GM12878 (cell line): ENCODE measurements at regions not wholly inside any gene's neighbourhood (a gene's known extent, or its start where the extent isn't known, plus 50 kb on each side); places are given as distances from the start of the nearest gene placed in this dataset.

Source experiments
- ATAC-seq: fragments of 200-7000 bp; cut with Tn5 transposase; 3 replicates; pipeline ENCODE4 v1.9.1; 2020; ENCODE audit warnings: mild to moderate bottlenecking, moderate library complexity
- BruUV-seq: library from RNA; stranded (reverse); fragments of 400-500 nt; replicated peaks from 2 replicates; lab custom pipeline; 2021; lab: Mats Ljungman, UMichigan
- CTCF ChIA-PET: fragments of 300-600 bp; sonication (Branson Sonifier 250); formaldehyde crosslinking; extraction: SDS; loops from one replicate; lab custom pipeline; 2021; ENCODE audit warnings: inconsistent platforms; lab: Yijun Ruan, JAX
- POLR2A ChIA-PET: fragments of 350-600 bp; formaldehyde crosslinking; extraction: SDS; loops from one replicate; lab custom pipeline; 2021; ENCODE audit warnings: inconsistent platforms; lab: Charles Lee
- RAD21 ChIA-PET: fragments of 300-600 bp; sonication (Branson Sonifier 250); formaldehyde crosslinking; loops from one replicate; lab custom pipeline; 2023; ENCODE audit warnings: antibody characterized with exemption; ENCODE audit not compliant: unreplicated experiment; lab: Charles Lee
- SMC1A ChIA-PET: fragments of 300-600 bp; sonication (Branson Sonifier 250); formaldehyde crosslinking; loops from one replicate; lab custom pipeline; 2023; ENCODE audit not compliant: unreplicated experiment, uncharacterized antibody; lab: Charles Lee
- DNase-seq: peaks from one replicate; pipeline ENCODE4 v3.0.0-alpha.2; 2011; ENCODE audit warnings: low read depth, low spot score
- FAIRE-seq: peaks from 3 replicates; lab custom pipeline; 2011; peaks lifted over from hg19 to GRCh38; lab: Jason Lieb, UNC
- H2AFZ ChIP-seq: 2 replicates; pipeline ENCODE4 v1.6.0; 2011; ENCODE audit warnings: low read depth, low read length, control low read depth; ENCODE audit not compliant: control insufficient read depth
- H3K27ac ChIP-seq: 2 replicates; pipeline ENCODE4 v1.5.1; 2011; ENCODE audit warnings: control low read depth; ENCODE audit not compliant: control insufficient read depth, insufficient read depth
- H3K27me3 ChIP-seq, 2 experiments: replicated peaks in 1 of 2; 2 replicates each; pipeline versions ENCODE4 v1.6.0 to v1.6.1; 2011; ENCODE audit warnings: low read length in 1 of 2; ENCODE audit not compliant: control insufficient read depth in 2 of 2, insufficient read depth in 2 of 2
- H3K36me3 ChIP-seq, 2 experiments: 2 replicates each; pipeline ENCODE4 v1.5.1; 2011; ENCODE audit warnings: low read length in 1 of 2; ENCODE audit not compliant: control insufficient read depth in 2 of 2, insufficient read depth in 2 of 2
- H3K4me1 ChIP-seq: 2 replicates; pipeline ENCODE4 v1.6.1; 2011; ENCODE audit warnings: mild to moderate bottlenecking, low read length, moderate library complexity, mixed read lengths; ENCODE audit not compliant: control insufficient read depth, insufficient read depth
- H3K4me2 ChIP-seq: 2 replicates; pipeline ENCODE4 v1.6.0; 2011; ENCODE audit warnings: control low read depth; ENCODE audit not compliant: control insufficient read depth, insufficient read depth
- H3K4me3 ChIP-seq: fragments of 200-600 bp; sonication (generic); 2 replicates; pipeline ENCODE4 v1.5.1; 2016
- H3K79me2 ChIP-seq: 2 replicates; pipeline ENCODE4 v1.6.0; 2011; ENCODE audit warnings: low read length; ENCODE audit not compliant: control insufficient read depth, insufficient read depth
- H3K9ac ChIP-seq: 2 replicates; pipeline ENCODE4 v1.8.0; 2011; ENCODE audit warnings: low read length, control low read depth, mixed read lengths; ENCODE audit not compliant: control insufficient read depth, insufficient read depth
- H3K9me3 ChIP-seq: replicated peaks from 3 replicates; pipeline ENCODE4 v1.5.1; 2011; ENCODE audit warnings: mild to moderate bottlenecking, low read length; ENCODE audit not compliant: control insufficient read depth, insufficient read depth
- H4K20me1 ChIP-seq: 2 replicates; pipeline ENCODE4 v1.6.0; 2011; ENCODE audit not compliant: control insufficient read depth, insufficient read depth
- CBX3 ChIP-seq: fragments of 200-600 bp; sonication (generic); IDR thresholded peaks from 2 replicates; pipeline ENCODE4 v1.6.1; 2016; ENCODE audit warnings: low read depth, borderline replicate concordance
- CHD1 ChIP-seq: IDR thresholded peaks from 2 replicates; pipeline ENCODE4 v1.6.1; 2012; ENCODE audit warnings: low read depth, low read length, improper control_type of control experiment
- ESRRA ChIP-seq: IDR thresholded peaks from 2 replicates; pipeline ENCODE4 v1.6.1; 2012; ENCODE audit warnings: mild to moderate bottlenecking, low read length, improper control_type of control experiment
- GATAD2B ChIP-seq: fragments of 450-650 bp; conservative IDR thresholded peaks from 2 replicates; pipeline ENCODE4 v1.6.1; 2017; ENCODE audit warnings: low read depth, mild to moderate bottlenecking, moderate library complexity
- HDAC2 ChIP-seq: fragments of 200-600 bp; sonication (generic); IDR thresholded peaks from 2 replicates; pipeline ENCODE4 v1.6.1; 2017
- MEF2A ChIP-seq: IDR thresholded peaks from 2 replicates; pipeline ENCODE4 v1.6.1; 2011; ENCODE audit warnings: low read depth, mild to moderate bottlenecking, low read length, moderate library complexity; ENCODE audit not compliant: insufficient read depth
- NFYA ChIP-seq: IDR thresholded peaks from 2 replicates; pipeline ENCODE4 v1.6.1; 2011; ENCODE audit warnings: low read depth, mild to moderate bottlenecking, low read length, improper control_type of control experiment, borderline replicate concordance
- NFYB ChIP-seq: IDR thresholded peaks from 2 replicates; pipeline ENCODE4 v1.6.1; 2011; ENCODE audit warnings: low read depth, mild to moderate bottlenecking, low read length, improper control_type of control experiment, moderate library complexity; ENCODE audit not compliant: insufficient read depth
- NR2C2 ChIP-seq: IDR thresholded peaks from 2 replicates; pipeline ENCODE4 v1.6.1; 2011; ENCODE audit warnings: borderline replicate concordance, low read depth; ENCODE audit not compliant: control insufficient read depth, insufficient read length
- PML ChIP-seq: IDR thresholded peaks from 2 replicates; pipeline ENCODE4 v1.6.1; 2012; ENCODE audit warnings: low read length, inconsistent platforms
- SMC3 ChIP-seq: IDR thresholded peaks from 2 replicates; pipeline ENCODE4 v1.6.1; 2011; ENCODE audit warnings: low read length, improper control_type of control experiment, borderline replicate concordance
- SREBF1 ChIP-seq: IDR thresholded peaks from 2 replicates; pipeline ENCODE4 v1.6.1; 2012; ENCODE audit warnings: mild to moderate bottlenecking, low read length
- SREBF2 ChIP-seq: IDR thresholded peaks from 2 replicates; pipeline ENCODE4 v1.6.1; 2012; ENCODE audit warnings: mild to moderate bottlenecking, low read length
- TAF1 ChIP-seq: IDR thresholded peaks from 2 replicates; pipeline ENCODE4 v1.6.1; 2011; ENCODE audit warnings: mild to moderate bottlenecking, low read depth, low read length, borderline replicate concordance
- ZZZ3 ChIP-seq: IDR thresholded peaks from 2 replicates; pipeline ENCODE4 v1.6.1; 2011; ENCODE audit warnings: low read depth; ENCODE audit not compliant: control insufficient read depth, insufficient read length
- WGBS: methylation state at CpG from one replicate; pipeline ENCODE4 v1.1.6; 2016; ENCODE audit warnings: low lambda C conversion rate; ENCODE audit not compliant: insufficient replicate concordance, insufficient coverage; ENCODE audit errors: missing lambda C conversion rate; 5-methylcytosine and 5-hydroxymethylcytosine counted together
- in situ Hi-C: fragments of 300-500 bp; cut with MboI; formaldehyde crosslinking; loops from 9 replicates; pipeline ENCODE4 v1.14.3; 2018; ENCODE audit warnings: mixed read lengths
- intact Hi-C: fragments of 100-400 bp; cut with micrococcal nuclease; formaldehyde crosslinking; loops from one replicate; pipeline ENCODE4 v1.14.2; 2022; ENCODE audit not compliant: unreplicated experiment
- TF ChIP-seq, protein P1 (sequence below): fragments of 450-650 bp; conservative IDR thresholded peaks from 2 replicates; pipeline ENCODE4 v1.6.1; 2017; ENCODE audit warnings: mild to moderate bottlenecking, moderate library complexity
- TF ChIP-seq, protein P2 (sequence below): fragments of 450-650 bp; IDR thresholded peaks from 2 replicates; pipeline ENCODE4 v1.6.1; 2018; ENCODE audit warnings: borderline replicate concordance, mild to moderate bottlenecking; ENCODE audit not compliant: partially characterized antibody
- TF ChIP-seq, protein P3 (sequence below): fragments of 150-350 bp; IDR thresholded peaks from 2 replicates; pipeline ENCODE4 v1.6.1; 2014; ENCODE audit warnings: mild to moderate bottlenecking, low read depth, low read length

DNA sequence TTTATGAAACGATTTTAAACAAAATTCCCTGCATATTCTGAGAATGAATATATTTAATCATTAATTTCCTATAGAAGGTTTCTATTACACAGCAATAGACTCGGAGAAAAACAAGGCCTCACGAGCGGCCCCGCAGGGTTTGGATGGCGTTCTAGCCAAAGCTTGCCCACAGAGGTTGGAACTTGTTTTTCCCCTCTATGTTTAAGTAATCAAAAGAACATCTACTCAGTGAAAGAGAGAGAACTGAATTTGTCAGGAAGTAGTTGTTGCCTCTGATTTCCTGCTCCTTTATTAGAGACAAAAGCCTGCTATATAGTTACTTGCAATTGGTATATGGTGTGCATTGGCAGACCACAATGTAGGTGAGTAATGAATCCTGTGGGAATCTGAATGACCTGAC, 82.1 kb upstream of the HEY2 start:
- no peak overlapping the region for H3K4me2 ChIP-seq
- FAIRE-seq (no peak), DNase-seq (no peak), ATAC-seq (no peak)
- no peak overlapping the region for H3K4me3 ChIP-seq
- H3K9ac ChIP-seq: no peak overlapping the region
- ChIA-PET CTCF (no interaction called here), SMC1A (no interaction called here), RAD21 (no interaction called here), POLR2A (no interaction called here)
- intact Hi-C loops (no loop called here), in situ Hi-C loops (no loop called here)
- no peaks in the 10 kb centered on the region for H3K9me3 ChIP-seq
- no peaks in the 10 kb centered on the region for H3K36me3 ChIP-seq
- BruUV-seq: no TSS peak
- no peaks in the 10 kb centered on the region for H3K79me2 ChIP-seq
- no peak overlapping the region for H2AFZ ChIP-seq
- H3K27me3 ChIP-seq: no peaks in the 10 kb centered on the region; a peak in 2 of 4 replicates
- H3K4me1 ChIP-seq: no peaks in the 10 kb centered on the region
- H4K20me1 ChIP-seq: no peaks in the 10 kb centered on the region
- WGBS: 41% methylated on average over 6 of the region's 6 CpGs
- no peak overlapping the region for H3K27ac ChIP-seq
- TF ChIP-seq, protein P1, sequence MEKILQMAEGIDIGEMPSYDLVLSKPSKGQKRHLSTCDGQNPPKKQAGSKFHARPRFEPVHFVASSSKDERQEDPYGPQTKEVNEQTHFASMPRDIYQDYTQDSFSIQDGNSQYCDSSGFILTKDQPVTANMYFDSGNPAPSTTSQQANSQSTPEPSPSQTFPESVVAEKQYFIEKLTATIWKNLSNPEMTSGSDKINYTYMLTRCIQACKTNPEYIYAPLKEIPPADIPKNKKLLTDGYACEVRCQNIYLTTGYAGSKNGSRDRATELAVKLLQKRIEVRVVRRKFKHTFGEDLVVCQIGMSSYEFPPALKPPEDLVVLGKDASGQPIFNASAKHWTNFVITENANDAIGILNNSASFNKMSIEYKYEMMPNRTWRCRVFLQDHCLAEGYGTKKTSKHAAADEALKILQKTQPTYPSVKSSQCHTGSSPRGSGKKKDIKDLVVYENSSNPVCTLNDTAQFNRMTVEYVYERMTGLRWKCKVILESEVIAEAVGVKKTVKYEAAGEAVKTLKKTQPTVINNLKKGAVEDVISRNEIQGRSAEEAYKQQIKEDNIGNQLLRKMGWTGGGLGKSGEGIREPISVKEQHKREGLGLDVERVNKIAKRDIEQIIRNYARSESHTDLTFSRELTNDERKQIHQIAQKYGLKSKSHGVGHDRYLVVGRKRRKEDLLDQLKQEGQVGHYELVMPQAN: no peak
- no peak for TF ChIP-seq GATAD2B
- TF ChIP-seq, protein P2, sequence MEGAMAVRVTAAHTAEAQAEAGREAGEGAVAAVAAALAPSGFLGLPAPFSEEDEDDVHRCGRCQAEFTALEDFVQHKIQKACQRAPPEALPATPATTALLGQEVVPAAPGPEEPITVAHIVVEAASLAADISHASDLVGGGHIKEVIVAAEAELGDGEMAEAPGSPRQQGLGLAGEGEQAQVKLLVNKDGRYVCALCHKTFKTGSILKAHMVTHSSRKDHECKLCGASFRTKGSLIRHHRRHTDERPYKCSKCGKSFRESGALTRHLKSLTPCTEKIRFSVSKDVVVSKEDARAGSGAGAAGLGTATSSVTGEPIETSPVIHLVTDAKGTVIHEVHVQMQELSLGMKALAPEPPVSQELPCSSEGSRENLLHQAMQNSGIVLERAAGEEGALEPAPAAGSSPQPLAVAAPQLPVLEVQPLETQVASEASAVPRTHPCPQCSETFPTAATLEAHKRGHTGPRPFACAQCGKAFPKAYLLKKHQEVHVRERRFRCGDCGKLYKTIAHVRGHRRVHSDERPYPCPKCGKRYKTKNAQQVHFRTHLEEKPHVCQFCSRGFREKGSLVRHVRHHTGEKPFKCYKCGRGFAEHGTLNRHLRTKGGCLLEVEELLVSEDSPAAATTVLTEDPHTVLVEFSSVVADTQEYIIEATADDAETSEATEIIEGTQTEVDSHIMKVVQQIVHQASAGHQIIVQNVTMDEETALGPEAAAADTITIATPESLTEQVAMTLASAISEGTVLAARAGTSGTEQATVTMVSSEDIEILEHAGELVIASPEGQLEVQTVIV: no peak
- TF ChIP-seq SREBF2: no peak
- no peak for TF ChIP-seq HDAC2
- no peak for TF ChIP-seq CHD1
- TF ChIP-seq CBX3: no peak
- no peak for TF ChIP-seq ESRRA
- no peak for TF ChIP-seq MEF2A
- no peak for TF ChIP-seq SMC3
- TF ChIP-seq NFYA: no peak
- TF ChIP-seq TAF1: no peak
- TF ChIP-seq ZZZ3: no peak
- no peak for TF ChIP-seq NR2C2
- no peak for TF ChIP-seq NFYB
- TF ChIP-seq, protein P3, sequence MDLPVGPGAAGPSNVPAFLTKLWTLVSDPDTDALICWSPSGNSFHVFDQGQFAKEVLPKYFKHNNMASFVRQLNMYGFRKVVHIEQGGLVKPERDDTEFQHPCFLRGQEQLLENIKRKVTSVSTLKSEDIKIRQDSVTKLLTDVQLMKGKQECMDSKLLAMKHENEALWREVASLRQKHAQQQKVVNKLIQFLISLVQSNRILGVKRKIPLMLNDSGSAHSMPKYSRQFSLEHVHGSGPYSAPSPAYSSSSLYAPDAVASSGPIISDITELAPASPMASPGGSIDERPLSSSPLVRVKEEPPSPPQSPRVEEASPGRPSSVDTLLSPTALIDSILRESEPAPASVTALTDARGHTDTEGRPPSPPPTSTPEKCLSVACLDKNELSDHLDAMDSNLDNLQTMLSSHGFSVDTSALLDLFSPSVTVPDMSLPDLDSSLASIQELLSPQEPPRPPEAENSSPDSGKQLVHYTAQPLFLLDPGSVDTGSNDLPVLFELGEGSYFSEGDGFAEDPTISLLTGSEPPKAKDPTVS: no peak
- TF ChIP-seq SREBF1: no peak
- no peak for TF ChIP-seq PML
